Smooth muscle cell (in vitro differentiated cells): ENCODE measurements at regions not wholly inside any gene's neighbourhood (a gene's known extent, or its start where the extent isn't known, plus 50 kb on each side); places are given as distances from the start of the nearest gene placed in this dataset.

Source experiments
- DNase-seq: peaks from one replicate; lab custom pipeline; 2025; ENCODE audit not compliant: unreplicated experiment; lab: John Stamatoyannopoulos, UW
- H2AFZ ChIP-seq: fragments of 200-600 bp; sonication (generic); 2 replicates; pipeline ENCODE4 v1.6.0; 2016; ENCODE audit warnings: antibody characterized with exemption, low read depth, mild to moderate bottlenecking
- H3F3A ChIP-seq: fragments of 200-600 bp; sonication (generic); 2 replicates; pipeline ENCODE4 v1.6.0; 2017; ENCODE audit warnings: antibody characterized with exemption, low read depth
- H3K27ac ChIP-seq: fragments of 200-600 bp; sonication (generic); 2 replicates; pipeline ENCODE4 v1.5.1; 2016; ENCODE audit warnings: low read depth, mild to moderate bottlenecking
- H3K27me3 ChIP-seq: fragments of 200-600 bp; sonication (generic); 2 replicates; pipeline ENCODE4 v1.6.1; 2016; ENCODE audit warnings: low read depth, mild to moderate bottlenecking
- H3K36me3 ChIP-seq: fragments of 200-600 bp; sonication (generic); 2 replicates; pipeline ENCODE4 v1.5.1; 2016; ENCODE audit warnings: low read depth
- H3K4me1 ChIP-seq: fragments of 200-600 bp; sonication (generic); 2 replicates; pipeline ENCODE4 v1.5.1; 2016; ENCODE audit warnings: low read depth
- H3K4me2 ChIP-seq: fragments of 200-600 bp; sonication (generic); 2 replicates; pipeline ENCODE4 v1.6.0; 2016; ENCODE audit warnings: mild to moderate bottlenecking
- H3K4me3 ChIP-seq: fragments of 200-600 bp; sonication (generic); 2 replicates; pipeline ENCODE4 v1.5.1; 2016; ENCODE audit warnings: mild to moderate bottlenecking
- H3K79me2 ChIP-seq: fragments of 200-600 bp; sonication (generic); 2 replicates; pipeline ENCODE4 v1.6.0; 2016; ENCODE audit warnings: low read depth, mild to moderate bottlenecking
- H3K9ac ChIP-seq: fragments of 200-600 bp; sonication (generic); 2 replicates; pipeline ENCODE4 v1.6.0; 2016; ENCODE audit warnings: low read depth
- H3K9me3 ChIP-seq: fragments of 200-600 bp; sonication (generic); replicated peaks from 2 replicates; pipeline ENCODE4 v1.5.1; 2016; ENCODE audit warnings: low read depth
- H4K20me1 ChIP-seq: fragments of 200-600 bp; sonication (generic); 2 replicates; pipeline ENCODE4 v1.6.0; 2016; ENCODE audit warnings: low read depth
- CTCF ChIP-seq: fragments of 200-600 bp; sonication (generic); IDR thresholded peaks from 2 replicates; pipeline ENCODE4 v1.5.1; 2017; ENCODE audit warnings: borderline replicate concordance, mild to moderate bottlenecking, antibody characterized with exemption; ENCODE audit not compliant: insufficient read depth, poor library complexity, severe bottlenecking
- WGBS: methylation state at CpG from one replicate; pipeline ENCODE4 v1.1.7; 2016; ENCODE audit warnings: low lambda C conversion rate; 5-methylcytosine and 5-hydroxymethylcytosine counted together

- DNase-seq, result no peak
- no peaks in the 10 kb centered on the region for H3K9me3 ChIP-seq
- H3K36me3 ChIP-seq, result no peaks in the 10 kb centered on the region
- H3F3A ChIP-seq, result no peaks in the 10 kb centered on the region
- H3K4me1 ChIP-seq, result no peaks in the 10 kb centered on the region
- no peak overlapping the region for H3K27ac ChIP-seq
- no peak overlapping the region for H3K4me3 ChIP-seq
- no peak for TF ChIP-seq CTCF
- H3K4me2 ChIP-seq, result no peak overlapping the region
- no peak overlapping the region for H2AFZ ChIP-seq
- no peak overlapping the region for H3K9ac ChIP-seq
- H4K20me1 ChIP-seq, result no peaks in the 10 kb centered on the region
- 45% methylated on average over 2 of the region's 2 CpGs for WGBS
- H3K27me3 ChIP-seq, result no peaks in the 10 kb centered on the region
- no peaks in the 10 kb centered on the region for H3K79me2 ChIP-seq
Measured at GRCh38 chrX:76919761-76920160, 492.3 kb downstream of the MAGEE1 start.

- H3K9ac ChIP-seq, result no peak overlapping the region
- H3K27ac ChIP-seq, result no peak overlapping the region
- H3K4me1 ChIP-seq, result no peaks in the 10 kb centered on the region
- 57% methylated on average over 1 of the region's 1 CpG for WGBS
- H3K9me3 ChIP-seq, result no peaks in the 10 kb centered on the region
- no peaks in the 10 kb centered on the region for H3K27me3 ChIP-seq
- H3K79me2 ChIP-seq, result no peaks in the 10 kb centered on the region
- H3K36me3 ChIP-seq, result no peaks in the 10 kb centered on the region
- no peaks in the 10 kb centered on the region for H4K20me1 ChIP-seq
- no peak overlapping the region for H3K4me3 ChIP-seq
- DNase-seq, result no peak
- no peak overlapping the region for H2AFZ ChIP-seq
- no peak for TF ChIP-seq CTCF
- no peak overlapping the region for H3K4me2 ChIP-seq
- H3F3A ChIP-seq, result no peaks in the 10 kb centered on the region
Measured at GRCh38 chrX:76920607-76921006, 493.1 kb downstream of the MAGEE1 start.

GRCh38 chrX:76921176-76921575, 493.7 kb downstream of the MAGEE1 start:
- H3K9me3 ChIP-seq, result no peaks in the 10 kb centered on the region
- no peak for DNase-seq

More at GRCh38 chrX:76921176-76921575, 493.7 kb downstream of the MAGEE1 start:
- no peak overlapping the region for H3K27ac ChIP-seq
- H4K20me1 ChIP-seq, result no peaks in the 10 kb centered on the region
- no peak overlapping the region for H3K4me3 ChIP-seq
- H3K36me3 ChIP-seq, result no peaks in the 10 kb centered on the region
- H3F3A ChIP-seq, result no peaks in the 10 kb centered on the region
- no peak for TF ChIP-seq CTCF
- H3K4me1 ChIP-seq, result no peaks in the 10 kb centered on the region
- H3K4me2 ChIP-seq, result no peak overlapping the region
- H3K9ac ChIP-seq, result no peak overlapping the region
- H3K79me2 ChIP-seq, result no peaks in the 10 kb centered on the region
- H2AFZ ChIP-seq, result no peak overlapping the region
- no peaks in the 10 kb centered on the region for H3K27me3 ChIP-seq
